OCI-LY3 (cell line): ENCODE measurements at regions not wholly inside any gene's neighbourhood (a gene's known extent, or its start where the extent isn't known, plus 50 kb on each side); places are given as distances from the start of the nearest gene placed in this dataset.

ENCODE experiments used
- EZH2phosphoT487 ChIP-seq: fragments of 200-600 bp; shearing (Covaris generic); IDR thresholded peaks from 2 replicates; pipeline ENCODE4 v1.6.1; 2018; ENCODE audit warnings: antibody characterized with exemption, mixed run types, low read depth
- TF ChIP-seq, protein P1 (sequence below): fragments of 200-600, 300-600 bp; sonication (generic); IDR thresholded peaks from 2 replicates; pipeline ENCODE4 v1.5.1; 2014; ENCODE audit warnings: antibody characterized with exemption, low read length, low read depth

DNA sequence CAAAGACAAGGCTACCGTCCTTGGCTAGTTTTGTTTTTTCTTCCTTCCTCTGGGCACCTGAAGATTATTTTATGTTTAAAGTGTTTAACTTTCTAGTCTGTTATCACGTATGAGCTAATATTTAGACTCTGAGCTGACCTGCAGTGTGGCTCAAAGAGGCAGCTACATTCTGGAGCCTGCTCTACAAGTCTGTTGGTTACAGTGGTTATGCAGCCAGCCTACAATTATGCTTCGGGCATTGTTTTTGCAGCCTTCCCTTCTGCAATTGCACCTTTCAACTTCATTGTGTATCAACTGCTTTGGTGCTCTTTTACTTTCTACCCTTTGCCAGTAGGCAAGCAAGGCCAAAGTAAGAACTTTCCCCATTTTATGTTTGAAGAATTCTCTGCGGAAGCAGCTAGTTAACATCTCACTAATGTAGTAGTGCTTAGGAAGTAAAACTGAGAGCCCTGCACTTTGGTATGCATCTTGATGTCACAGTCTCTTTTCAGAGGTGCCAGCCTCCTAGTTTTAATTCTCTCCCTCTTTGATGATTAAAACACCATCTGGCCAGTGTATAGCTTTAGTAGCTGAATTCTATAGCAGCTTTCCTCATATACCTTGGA lies 322.1 kb downstream of the FAM170A start:
- TF ChIP-seq, protein P1, sequence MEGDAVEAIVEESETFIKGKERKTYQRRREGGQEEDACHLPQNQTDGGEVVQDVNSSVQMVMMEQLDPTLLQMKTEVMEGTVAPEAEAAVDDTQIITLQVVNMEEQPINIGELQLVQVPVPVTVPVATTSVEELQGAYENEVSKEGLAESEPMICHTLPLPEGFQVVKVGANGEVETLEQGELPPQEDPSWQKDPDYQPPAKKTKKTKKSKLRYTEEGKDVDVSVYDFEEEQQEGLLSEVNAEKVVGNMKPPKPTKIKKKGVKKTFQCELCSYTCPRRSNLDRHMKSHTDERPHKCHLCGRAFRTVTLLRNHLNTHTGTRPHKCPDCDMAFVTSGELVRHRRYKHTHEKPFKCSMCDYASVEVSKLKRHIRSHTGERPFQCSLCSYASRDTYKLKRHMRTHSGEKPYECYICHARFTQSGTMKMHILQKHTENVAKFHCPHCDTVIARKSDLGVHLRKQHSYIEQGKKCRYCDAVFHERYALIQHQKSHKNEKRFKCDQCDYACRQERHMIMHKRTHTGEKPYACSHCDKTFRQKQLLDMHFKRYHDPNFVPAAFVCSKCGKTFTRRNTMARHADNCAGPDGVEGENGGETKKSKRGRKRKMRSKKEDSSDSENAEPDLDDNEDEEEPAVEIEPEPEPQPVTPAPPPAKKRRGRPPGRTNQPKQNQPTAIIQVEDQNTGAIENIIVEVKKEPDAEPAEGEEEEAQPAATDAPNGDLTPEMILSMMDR: no peak
- TF ChIP-seq EZH2phosphoT487: no peak
